ENCODE measurements at regions not wholly inside any gene's neighbourhood (a gene's known extent, or its start where the extent isn't known, plus 50 kb on each side); places are given as distances from the start of the nearest gene placed in this dataset.
"Not testable (repeated sequence)": the region's sequence is repeated elsewhere in the genome, so short reads cannot be mapped to it uniquely, and the experiment has no call there.

DNA sequence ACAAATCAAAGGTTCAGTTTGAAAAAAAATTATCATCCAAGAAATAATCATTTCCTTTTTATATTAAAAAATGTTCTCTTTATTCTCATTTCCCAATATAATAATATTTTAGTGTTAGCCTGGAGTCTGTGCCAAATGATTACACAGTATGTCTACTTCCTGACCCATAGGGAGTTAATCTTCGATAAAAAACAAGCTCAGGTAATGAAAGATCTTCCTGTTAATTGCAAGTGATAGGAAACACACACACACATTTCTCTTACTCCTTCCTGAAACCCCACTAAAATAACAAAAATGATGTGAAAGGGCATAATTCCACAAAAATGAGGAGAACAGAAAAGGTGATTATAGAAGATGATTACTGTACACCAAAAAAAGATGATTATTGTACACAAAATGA, 123.5 kb upstream of the CXADR start:
- TF ChIP-seq, protein P1, sequence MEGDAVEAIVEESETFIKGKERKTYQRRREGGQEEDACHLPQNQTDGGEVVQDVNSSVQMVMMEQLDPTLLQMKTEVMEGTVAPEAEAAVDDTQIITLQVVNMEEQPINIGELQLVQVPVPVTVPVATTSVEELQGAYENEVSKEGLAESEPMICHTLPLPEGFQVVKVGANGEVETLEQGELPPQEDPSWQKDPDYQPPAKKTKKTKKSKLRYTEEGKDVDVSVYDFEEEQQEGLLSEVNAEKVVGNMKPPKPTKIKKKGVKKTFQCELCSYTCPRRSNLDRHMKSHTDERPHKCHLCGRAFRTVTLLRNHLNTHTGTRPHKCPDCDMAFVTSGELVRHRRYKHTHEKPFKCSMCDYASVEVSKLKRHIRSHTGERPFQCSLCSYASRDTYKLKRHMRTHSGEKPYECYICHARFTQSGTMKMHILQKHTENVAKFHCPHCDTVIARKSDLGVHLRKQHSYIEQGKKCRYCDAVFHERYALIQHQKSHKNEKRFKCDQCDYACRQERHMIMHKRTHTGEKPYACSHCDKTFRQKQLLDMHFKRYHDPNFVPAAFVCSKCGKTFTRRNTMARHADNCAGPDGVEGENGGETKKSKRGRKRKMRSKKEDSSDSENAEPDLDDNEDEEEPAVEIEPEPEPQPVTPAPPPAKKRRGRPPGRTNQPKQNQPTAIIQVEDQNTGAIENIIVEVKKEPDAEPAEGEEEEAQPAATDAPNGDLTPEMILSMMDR (IDR thresholded peaks at IDR 0.05) = no peak
- no peak for DNase-seq (ENCODE audit: low spot score)

DNA sequence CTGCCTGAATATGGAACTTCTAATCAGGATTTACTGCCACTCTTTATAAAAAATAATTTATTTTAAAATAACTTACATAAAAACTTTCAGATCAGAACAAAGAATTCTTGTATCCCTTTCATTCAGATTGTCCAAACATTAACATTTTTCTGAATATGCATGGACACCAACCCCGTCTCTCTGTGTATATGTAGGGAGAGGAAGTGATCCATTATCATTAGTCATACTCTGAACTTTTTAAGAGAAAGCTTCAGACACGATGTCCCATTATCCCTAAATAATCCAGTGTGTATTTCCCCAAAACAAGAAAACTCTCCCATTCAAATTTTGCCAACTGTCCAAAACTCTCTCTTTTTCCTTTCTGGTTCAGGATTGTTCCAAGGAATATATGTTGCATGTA, 122.3 kb upstream of the CXADR start:
- DNase-seq (ENCODE audit: low spot score) = no peak
- TF ChIP-seq, protein P1 (IDR thresholded peaks at IDR 0.05) = no peak
- Histone ChIP-seq H3K9me3 (no peaks in the 10 kb centered on the region), H3K36me3 (no peaks in the 10 kb centered on the region), H3K4me1 (no peaks in the 10 kb centered on the region), H3K4me3 (no peak overlapping the region), H3K27me3 (no peaks in the 10 kb centered on the region), H3K27ac (no peak overlapping the region)

More for the DNA sequence above, 123.5 kb upstream of the CXADR start:
- Histone ChIP-seq H3K4me1 (no peaks in the 10 kb centered on the region), H3K36me3 (no peaks in the 10 kb centered on the region), H3K9me3 (no peaks in the 10 kb centered on the region), H3K27ac (no peak overlapping the region), H3K27me3 (no peaks in the 10 kb centered on the region), H3K4me3 (no peak overlapping the region)

DNA sequence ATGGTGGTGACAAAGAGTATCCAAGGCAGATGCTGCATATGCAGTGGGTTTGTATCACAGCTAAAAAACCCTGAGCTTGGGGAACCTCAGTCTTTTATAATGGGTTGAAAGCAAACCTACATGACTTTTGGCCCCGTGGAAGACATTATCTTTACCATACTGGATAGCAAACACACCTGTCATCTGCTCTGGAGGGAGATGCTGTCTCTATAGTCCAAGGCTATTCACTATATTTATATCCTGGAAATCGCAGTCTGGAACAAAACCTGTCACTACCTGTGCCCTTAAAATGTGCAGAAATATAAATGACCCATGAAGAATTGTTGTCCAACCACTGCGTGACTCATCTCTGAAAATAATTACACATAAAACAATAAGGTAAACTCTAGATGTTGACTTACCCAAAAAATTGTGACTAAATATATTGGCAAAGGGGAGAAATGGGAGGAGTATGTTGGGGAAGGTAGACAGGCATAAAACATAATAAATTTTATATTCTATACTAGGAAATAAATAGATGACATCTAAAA, 121.0 kb upstream of the CXADR start:
- no peak for DNase-seq (ENCODE audit: low spot score)
- Histone ChIP-seq H3K4me3 (no peak overlapping the region), H3K9me3 (no peaks in the 10 kb centered on the region), H3K36me3 (no peaks in the 10 kb centered on the region), H3K27ac (no peak overlapping the region), H3K27me3 (no peaks in the 10 kb centered on the region), H3K4me1 (no peaks in the 10 kb centered on the region)
- TF ChIP-seq, protein P1 (IDR thresholded peaks at IDR 0.05) = no peak

DNA sequence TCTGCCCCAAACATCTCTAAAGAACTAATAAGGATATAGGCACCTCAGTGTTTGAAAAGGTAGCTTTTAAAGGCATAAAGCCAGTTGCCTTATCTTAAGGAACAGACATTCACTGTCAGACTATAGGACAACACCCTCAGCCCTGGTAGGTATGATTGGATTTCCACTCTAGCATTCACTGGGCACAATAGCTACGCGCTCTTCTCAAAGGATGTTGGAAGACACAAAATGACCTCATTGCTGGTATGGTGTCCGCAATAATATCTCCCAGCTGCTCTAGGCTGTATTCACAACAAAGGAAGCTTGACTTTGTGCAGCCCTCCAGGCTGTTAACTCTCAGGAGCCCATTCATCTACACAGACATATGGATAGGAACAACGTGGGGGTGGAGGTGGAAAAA, 119.4 kb upstream of the CXADR start:
- TF ChIP-seq, protein P1 (IDR thresholded peaks at IDR 0.05) = no peak
- H3K36me3 ChIP-seq = no peaks in the 10 kb centered on the region
- H3K27me3 ChIP-seq = no peaks in the 10 kb centered on the region
- no peak overlapping the region for H3K27ac ChIP-seq
- H3K4me3 ChIP-seq = no peak overlapping the region
- no peaks in the 10 kb centered on the region for H3K9me3 ChIP-seq
- DNase-seq (ENCODE audit: low spot score) = no peak
- no peaks in the 10 kb centered on the region for H3K4me1 ChIP-seq

DNA sequence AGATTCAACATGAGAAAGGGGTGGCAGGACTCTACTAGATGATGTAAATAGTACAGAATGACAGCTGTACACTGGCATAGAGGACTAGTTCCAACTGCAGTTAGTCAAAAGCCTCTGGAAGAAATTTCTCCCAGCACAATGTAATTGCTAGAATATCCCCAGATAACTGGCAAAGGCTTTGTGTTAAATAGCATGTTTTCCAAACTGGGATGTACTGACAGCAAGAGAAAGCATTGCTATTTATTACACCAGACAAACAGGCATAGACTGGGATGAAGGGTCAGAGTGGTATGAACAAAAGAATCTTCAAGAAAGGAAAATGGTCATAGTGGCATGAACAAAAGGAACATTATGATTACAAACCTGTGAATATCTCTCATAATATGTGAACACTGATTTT, 115.9 kb upstream of the CXADR start:
- Histone ChIP-seq H3K4me1 (no peaks in the 10 kb centered on the region), H3K9me3 (no peaks in the 10 kb centered on the region), H3K36me3 (no peaks in the 10 kb centered on the region), H3K27ac (no peak overlapping the region), H3K27me3 (no peaks in the 10 kb centered on the region), H3K4me3 (no peak overlapping the region)
- TF ChIP-seq, protein P1 (IDR thresholded peaks at IDR 0.05) = no peak
- no peak for DNase-seq (ENCODE audit: low spot score)

DNA sequence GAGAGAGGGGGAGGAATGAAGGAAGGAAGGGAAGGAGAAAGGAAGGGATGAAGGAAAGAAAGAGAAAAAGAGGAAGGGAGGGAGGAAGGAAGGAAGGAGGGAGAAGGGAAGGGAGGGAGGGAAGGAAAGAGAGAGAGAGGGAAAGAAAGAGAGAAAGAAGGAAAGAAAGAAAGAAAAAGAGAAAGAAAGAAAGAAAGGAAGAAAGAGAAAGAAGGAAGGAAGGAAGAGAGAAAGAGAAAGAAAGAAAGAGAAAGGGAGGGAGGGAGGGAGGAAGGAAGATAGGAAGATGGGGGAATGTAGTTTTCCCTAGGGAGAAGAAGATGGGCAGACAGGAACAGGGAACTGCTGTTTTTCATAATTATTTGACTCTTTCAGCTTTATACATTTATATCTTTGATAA, 115.1 kb upstream of the CXADR start:
- H3K27me3 ChIP-seq = no peaks in the 10 kb centered on the region
- TF ChIP-seq, protein P1 (IDR thresholded peaks at IDR 0.05) = no peak
- H3K4me1 ChIP-seq = no peaks in the 10 kb centered on the region
- no peaks in the 10 kb centered on the region for H3K9me3 ChIP-seq
- no peaks in the 10 kb centered on the region for H3K36me3 ChIP-seq
- no peak overlapping the region for H3K27ac ChIP-seq
- H3K4me3 ChIP-seq = no peak overlapping the region
- DNase-seq (ENCODE audit: low spot score) = no peak

DNA sequence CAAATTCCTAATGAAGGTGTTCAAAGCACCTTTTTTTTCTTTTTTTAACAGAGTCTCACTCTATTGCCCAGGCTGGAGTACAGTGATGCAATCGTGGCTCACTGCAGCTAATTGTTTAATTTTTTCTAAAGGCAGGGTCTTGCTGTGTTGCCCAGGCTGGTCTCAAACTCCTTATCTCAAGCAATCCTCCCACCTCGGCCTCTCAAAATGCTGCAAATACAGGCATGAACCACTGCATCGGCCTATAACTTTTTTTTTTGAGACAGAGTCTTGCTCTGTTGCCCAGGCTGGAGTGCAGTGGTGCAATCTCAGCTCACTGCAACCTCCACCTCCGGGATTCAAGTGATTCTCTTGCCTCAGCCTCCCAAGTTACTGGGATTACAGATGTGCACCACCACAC, 113.9 kb upstream of the CXADR start:
- H3K36me3 ChIP-seq; H3K27ac ChIP-seq; H3K4me3 ChIP-seq; H3K9me3 ChIP-seq; DNase-seq (ENCODE audit: low spot score); H3K4me1 ChIP-seq; H3K27me3 ChIP-seq: not testable (repeated sequence)
